Upper lobe of left lung (tissue), 4 donors: ENCODE measurements at regions not wholly inside any gene's neighbourhood (a gene's known extent, or its start where the extent isn't known, plus 50 kb on each side); places are given as distances from the start of the nearest gene placed in this dataset.

Experiments used
- CTCF ChIP-seq, 6 experiments: fragments of 450-650 bp in 4 of 6; fragments of 200-600 bp in 2 of 6; sonication (generic) in 2 of 6; IDR thresholded peaks; one replicate each; pipeline ENCODE4 v1.5.1; 2016 to 2019; ENCODE audit warnings: antibody characterized with exemption in 6 of 6
- EP300 ChIP-seq, 4 donors: sonication (generic); formaldehyde crosslinking; IDR thresholded peaks; one replicate each; pipeline ENCODE4 v1.5.1; 2017; ENCODE audit warnings: antibody characterized with exemption in 4 of 4, control low read depth in 2 of 4
- POLR2AphosphoS5 ChIP-seq, 2 donors: sonication (generic); formaldehyde crosslinking; IDR thresholded peaks; one replicate each; pipeline ENCODE4 v1.5.1; 2017; ENCODE audit warnings: antibody characterized with exemption in 2 of 2

- no peak for TF ChIP-seq CTCF (IDR thresholded peaks at IDR 0.05)
- TF ChIP-seq POLR2AphosphoS5 (IDR thresholded peaks at IDR 0.05) = no peak
- no peak for TF ChIP-seq EP300 (IDR thresholded peaks at IDR 0.05)
These were observed 132.8 kb upstream of the RAI14 start for GRCh38 chr5:34523387-34523726.
